Retinal pigment epithelial cell (primary cell): ENCODE measurements at regions not wholly inside any gene's neighbourhood (a gene's known extent, or its start where the extent isn't known, plus 50 kb on each side); places are given as distances from the start of the nearest gene placed in this dataset.
"Not testable (repeated sequence)": the region's sequence is repeated elsewhere in the genome, so short reads cannot be mapped to it uniquely, and the experiment has no call there.

Experiments used
- DNase-seq: peaks from one replicate; pipeline ENCODE4 v3.0.0-alpha.2; 2010; ENCODE audit warnings: low read depth
- H3K4me3 ChIP-seq: 2 replicates; pipeline ENCODE4 v1.5.1; 2011; ENCODE audit warnings: mild to moderate bottlenecking, low read length, control low read depth, moderate library complexity
- CTCF ChIP-seq: conservative IDR thresholded peaks from 2 replicates; pipeline ENCODE4 v1.5.1; 2011; ENCODE audit warnings: low read depth, low read length, control low read depth, inconsistent platforms

- H3K4me3 ChIP-seq = no peak overlapping the region
- TF ChIP-seq CTCF = no peak
- peak; percentile 20 for DNase-seq
Measured at GRCh38 chr5:102119252-102119651, 176.8 kb downstream of the SLCO4C1 start.

DNA sequence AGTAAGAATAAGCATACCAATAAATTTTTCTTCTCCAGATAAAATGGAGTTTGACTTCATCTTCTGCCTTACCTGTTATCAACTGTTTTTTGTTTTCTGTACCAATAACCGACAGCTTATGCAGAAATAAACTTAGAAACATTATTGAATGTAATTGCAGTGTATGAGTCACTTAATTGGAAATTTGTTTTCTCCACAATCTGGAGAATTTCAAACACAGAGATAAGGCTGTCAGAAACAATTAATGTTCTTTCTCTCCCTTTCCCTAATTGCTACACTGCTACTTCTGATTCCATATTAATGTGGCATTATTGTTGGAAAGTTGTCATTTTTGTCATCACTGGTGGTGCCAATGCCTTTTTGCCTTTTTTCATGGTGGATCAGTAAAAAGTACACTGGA lies 180.3 kb downstream of the SLCO4C1 start:
- DNase-seq = no peak
- H3K4me3 ChIP-seq = no peak overlapping the region
- TF ChIP-seq CTCF = no peak

DNA sequence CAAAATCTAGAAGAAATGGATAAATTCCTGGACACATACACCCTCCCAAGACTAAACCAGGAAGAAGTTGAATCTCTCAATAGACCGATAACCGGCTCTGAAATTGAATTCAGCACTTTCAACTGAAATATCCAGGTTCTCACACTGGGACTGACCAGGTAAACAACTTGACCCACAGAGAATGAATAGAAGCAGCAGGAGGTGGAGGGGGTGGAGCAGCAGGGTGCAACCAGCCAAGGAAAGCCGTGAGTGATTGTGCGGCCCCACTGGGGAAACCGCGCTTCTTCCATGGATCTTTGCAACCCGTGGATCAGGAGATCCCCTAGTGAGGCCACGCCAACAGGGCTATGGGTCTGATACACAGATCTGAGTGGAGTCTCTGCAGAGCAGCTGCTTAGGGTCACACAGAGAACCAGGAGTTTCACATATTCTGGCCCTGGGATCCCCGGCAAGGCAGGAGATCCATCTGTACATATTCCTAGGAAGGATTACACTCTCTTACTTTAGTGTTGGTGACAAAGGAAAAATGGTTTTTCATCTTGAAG lies 181.5 kb downstream of the SLCO4C1 start:
- TF ChIP-seq CTCF = no peak
- DNase-seq = no peak
- no peak overlapping the region for H3K4me3 ChIP-seq

- no peak overlapping the region for H3K4me3 ChIP-seq
Measured at GRCh38 chr5:102107865-102108264, 188.2 kb downstream of the SLCO4C1 start.

GRCh38 chr5:102106599-102106998 lies 189.5 kb downstream of the SLCO4C1 start:
- no peak for TF ChIP-seq CTCF
- H3K4me3 ChIP-seq = no peak overlapping the region
- DNase-seq = no peak

More at GRCh38 chr5:102107865-102108264, 188.2 kb downstream of the SLCO4C1 start:
- no peak for TF ChIP-seq CTCF
- DNase-seq = no peak

- DNase-seq = no peak
- TF ChIP-seq CTCF = no peak
- no peak overlapping the region for H3K4me3 ChIP-seq
Measured at GRCh38 chr5:102099766-102100331, 196.2 kb downstream of the SLCO4C1 start.

GRCh38 chr5:102099083-102099482 lies 197.0 kb downstream of the SLCO4C1 start:
- H3K4me3 ChIP-seq, DNase-seq: not testable (repeated sequence)

GRCh38 chr5:102098606-102099005 lies 197.5 kb downstream of the SLCO4C1 start:
- DNase-seq, H3K4me3 ChIP-seq: not testable (repeated sequence)
